SH-SY5Y (cell line): ENCODE measurements at regions not wholly inside any gene's neighbourhood (a gene's known extent, or its start where the extent isn't known, plus 50 kb on each side); places are given as distances from the start of the nearest gene placed in this dataset.

Experiments
- GATA2 ChIP-seq: IDR thresholded peaks from 2 replicates; pipeline ENCODE4 v1.6.1; 2011; ENCODE audit warnings: mild to moderate bottlenecking, low read depth, low read length
- GATA3 ChIP-seq: IDR thresholded peaks from 2 replicates; pipeline ENCODE4 v1.6.1; 2011; ENCODE audit warnings: low read depth, mild to moderate bottlenecking, low read length, moderate library complexity

GRCh38 chr9:12916042-12916441 is 141.2 kb downstream of the LURAP1L start:
- TF ChIP-seq GATA2 = no peak
- no peak for TF ChIP-seq GATA3
